ENCODE measurements at regions not wholly inside any gene's neighbourhood (a gene's known extent, or its start where the extent isn't known, plus 50 kb on each side); places are given as distances from the start of the nearest gene placed in this dataset.

- ChIA-PET POLR2A (no interaction called here), CTCF (no interaction called here)
- no peak for DNase-seq
- peaks cover 0 to 6% (median 0%) of the 10 kb centered on the region in 5 experiments for H3K9me3 ChIP-seq (ENCODE audit: control extremely low read depth in 1 of 5, control insufficient read depth in 4 of 5, insufficient read depth in 2 of 5, low read depth in 1 of 5, low read length in 4 of 5)
- no peak overlapping the region for H3K27ac ChIP-seq (ENCODE audit: insufficient read depth in 1 of 2, low read depth in 1 of 2, low read length in 2 of 2, poor library complexity in 1 of 2, severe bottlenecking in 2 of 2)
- H3K36me3 ChIP-seq (ENCODE audit: control insufficient read depth in 4 of 4, insufficient read depth in 4 of 4, low read length in 3 of 4) = no peaks in the 10 kb centered on the region
- WGBS (ENCODE audit: insufficient coverage) = 100% methylated on average over 2 of the region's 6 CpGs
- no peak overlapping the region for H3K4me3 ChIP-seq (ENCODE audit: control insufficient read depth in 1 of 7, extremely low read depth in 1 of 7, insufficient read depth in 4 of 7, low read depth in 2 of 7, low read length in 6 of 7)
- no peaks in the 10 kb centered on the region for H3K27me3 ChIP-seq (replicated peaks in 2 of 5; ENCODE audit: control insufficient read depth in 4 of 5, insufficient read depth in 5 of 5, low read length in 4 of 5)
- no peaks in the 10 kb centered on the region for H3K4me1 ChIP-seq (ENCODE audit: control extremely low read depth in 1 of 4, control insufficient read depth in 4 of 4, insufficient read depth in 4 of 4, low read length in 3 of 4)
These were observed 292.0 kb upstream of the JARID2 start for GRCh38 chr6:14953836-14954235.

- CTCF ChIA-PET = interaction anchor here (0.6 kb wide), 1 partner anchor 1813 kb away, joined by 4 read pairs; no protein-coding TSS in a partner anchor
- POLR2A ChIA-PET = no interaction called here
- peaks cover 0 to 6% (median 0%) of the 10 kb centered on the region in 5 experiments for H3K9me3 ChIP-seq (ENCODE audit: control extremely low read depth in 1 of 5, control insufficient read depth in 4 of 5, insufficient read depth in 2 of 5, low read depth in 1 of 5, low read length in 4 of 5)
These were observed 288.4 kb upstream of the JARID2 start for GRCh38 chr6:14957355-14958059.

GRCh38 chr6:14959324-14959885 lies 286.5 kb upstream of the JARID2 start:
- Histone ChIP-seq H3K36me3 (ENCODE audit: control insufficient read depth in 4 of 4, insufficient read depth in 4 of 4, low read length in 3 of 4) (no peaks in the 10 kb centered on the region), H3K27ac (ENCODE audit: insufficient read depth in 1 of 2, low read depth in 1 of 2, low read length in 2 of 2, poor library complexity in 1 of 2, severe bottlenecking in 2 of 2) (no peak overlapping the region), H3K4me3 (ENCODE audit: control insufficient read depth in 1 of 7, extremely low read depth in 1 of 7, insufficient read depth in 4 of 7, low read depth in 2 of 7, low read length in 6 of 7) (no peak overlapping the region), H3K9me3 (ENCODE audit: control extremely low read depth in 1 of 5, control insufficient read depth in 4 of 5, insufficient read depth in 2 of 5, low read depth in 1 of 5, low read length in 4 of 5) (peaks cover 0 to 6% (median 0%) of the 10 kb centered on the region in 5 experiments), H3K27me3 (replicated peaks in 2 of 5; ENCODE audit: control insufficient read depth in 4 of 5, insufficient read depth in 5 of 5, low read length in 4 of 5) (no peaks in the 10 kb centered on the region), H3K4me1 (ENCODE audit: control extremely low read depth in 1 of 4, control insufficient read depth in 4 of 4, insufficient read depth in 4 of 4, low read length in 3 of 4) (no peaks in the 10 kb centered on the region)
- ChIA-PET CTCF (interaction anchor here (0.7 kb wide), 1 partner anchor 100 kb away, joined by 4 read pairs; no protein-coding TSS in a partner anchor), POLR2A (no interaction called here)
- WGBS (ENCODE audit: insufficient coverage) = 80% methylated on average over 2 of the region's 6 CpGs
- DNase-seq = no peak

More at GRCh38 chr6:14957355-14958059, 288.4 kb upstream of the JARID2 start:
- no peak overlapping the region for H3K27ac ChIP-seq (ENCODE audit: insufficient read depth in 1 of 2, low read depth in 1 of 2, low read length in 2 of 2, poor library complexity in 1 of 2, severe bottlenecking in 2 of 2)
- H3K27me3 ChIP-seq (replicated peaks in 2 of 5; ENCODE audit: control insufficient read depth in 4 of 5, insufficient read depth in 5 of 5, low read length in 4 of 5) = no peaks in the 10 kb centered on the region
- no peak for DNase-seq
- H3K4me1 ChIP-seq (ENCODE audit: control extremely low read depth in 1 of 4, control insufficient read depth in 4 of 4, insufficient read depth in 4 of 4, low read length in 3 of 4) = no peaks in the 10 kb centered on the region
- 90% methylated on average over 3 of the region's 7 CpGs for WGBS (ENCODE audit: insufficient coverage)
- no peaks in the 10 kb centered on the region for H3K36me3 ChIP-seq (ENCODE audit: control insufficient read depth in 4 of 4, insufficient read depth in 4 of 4, low read length in 3 of 4)
- no peak overlapping the region for H3K4me3 ChIP-seq (ENCODE audit: control insufficient read depth in 1 of 7, extremely low read depth in 1 of 7, insufficient read depth in 4 of 7, low read depth in 2 of 7, low read length in 6 of 7)

- Histone ChIP-seq H3K4me3 (ENCODE audit: control insufficient read depth in 1 of 7, extremely low read depth in 1 of 7, insufficient read depth in 4 of 7, low read depth in 2 of 7, low read length in 6 of 7) (no peak overlapping the region), H3K27ac (ENCODE audit: insufficient read depth in 1 of 2, low read depth in 1 of 2, low read length in 2 of 2, poor library complexity in 1 of 2, severe bottlenecking in 2 of 2) (no peak overlapping the region), H3K27me3 (replicated peaks in 2 of 5; ENCODE audit: control insufficient read depth in 4 of 5, insufficient read depth in 5 of 5, low read length in 4 of 5) (no peaks in the 10 kb centered on the region), H3K4me1 (ENCODE audit: control extremely low read depth in 1 of 4, control insufficient read depth in 4 of 4, insufficient read depth in 4 of 4, low read length in 3 of 4) (no peaks in the 10 kb centered on the region), H3K9me3 (ENCODE audit: control extremely low read depth in 1 of 5, control insufficient read depth in 4 of 5, insufficient read depth in 2 of 5, low read depth in 1 of 5, low read length in 4 of 5) (peaks cover 0 to 12% (median 0%) of the 10 kb centered on the region in 5 experiments), H3K36me3 (ENCODE audit: control insufficient read depth in 4 of 4, insufficient read depth in 4 of 4, low read length in 3 of 4) (no peaks in the 10 kb centered on the region)
- no peak for DNase-seq
- CTCF ChIA-PET = interaction anchor here (1.0 to 1.2 kb wide), 2 partner anchors 11 to 102 kb away, joined by 3 read pairs; no protein-coding TSS in a partner anchor
- POLR2A ChIA-PET = no interaction called here
- 85% methylated on average over 9 of the region's 11 CpGs for WGBS (ENCODE audit: insufficient coverage)
These were observed 281.2 kb upstream of the JARID2 start for GRCh38 chr6:14964556-14965270.

DNA sequence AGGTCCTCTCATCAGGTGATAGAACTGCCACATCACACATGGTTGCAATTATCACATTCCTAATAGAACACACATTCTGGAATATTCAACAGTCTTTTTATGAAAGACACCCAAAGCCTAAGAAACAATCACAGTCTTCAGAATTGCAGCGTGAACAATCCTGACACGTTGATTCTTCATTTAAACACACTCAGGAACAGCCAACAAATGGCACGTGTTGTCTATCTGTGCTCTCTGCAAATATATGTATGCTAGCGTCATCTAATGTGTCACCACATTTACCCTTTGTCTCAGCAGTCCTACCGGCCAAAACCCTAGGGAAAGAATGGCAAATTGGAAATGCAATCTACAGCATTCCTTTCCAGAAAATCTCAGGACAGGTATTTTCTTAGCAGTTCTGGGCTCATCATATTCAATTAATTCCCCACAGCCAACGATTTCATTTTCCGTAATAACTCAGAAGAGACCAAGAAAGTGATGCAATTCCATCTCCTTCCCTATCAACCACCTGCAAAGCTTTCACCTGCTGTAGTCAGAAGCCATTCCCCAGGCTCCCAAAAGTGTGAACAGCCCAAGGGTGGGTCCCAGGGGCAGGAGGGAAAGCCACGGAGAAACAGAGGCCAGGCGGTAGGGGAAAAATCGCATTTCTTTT lies 280.3 kb upstream of the JARID2 start:
- Histone ChIP-seq H3K4me3 (ENCODE audit: control insufficient read depth in 1 of 7, extremely low read depth in 1 of 7, insufficient read depth in 4 of 7, low read depth in 2 of 7, low read length in 6 of 7) (no peak overlapping the region), H3K9me3 (ENCODE audit: control extremely low read depth in 1 of 5, control insufficient read depth in 4 of 5, insufficient read depth in 2 of 5, low read depth in 1 of 5, low read length in 4 of 5) (peaks cover 0 to 12% (median 0%) of the 10 kb centered on the region in 5 experiments), H3K27me3 (replicated peaks in 2 of 5; ENCODE audit: control insufficient read depth in 4 of 5, insufficient read depth in 5 of 5, low read length in 4 of 5) (no peaks in the 10 kb centered on the region), H3K27ac (ENCODE audit: insufficient read depth in 1 of 2, low read depth in 1 of 2, low read length in 2 of 2, poor library complexity in 1 of 2, severe bottlenecking in 2 of 2) (no peak overlapping the region), H3K4me1 (ENCODE audit: control extremely low read depth in 1 of 4, control insufficient read depth in 4 of 4, insufficient read depth in 4 of 4, low read length in 3 of 4) (no peaks in the 10 kb centered on the region), H3K36me3 (ENCODE audit: control insufficient read depth in 4 of 4, insufficient read depth in 4 of 4, low read length in 3 of 4) (no peaks in the 10 kb centered on the region)
- WGBS (ENCODE audit: insufficient coverage) = 100% methylated on average over 7 of the region's 10 CpGs
- ChIA-PET CTCF (interaction anchor here (1.2 kb wide), 1 partner anchor 10 kb away, joined by 3 read pairs; no protein-coding TSS in a partner anchor), POLR2A (no interaction called here)
- DNase-seq = no peak

GRCh38 chr6:14966096-14966905 lies 279.6 kb upstream of the JARID2 start:
- no peak for DNase-seq
- Histone ChIP-seq H3K27ac (ENCODE audit: insufficient read depth in 1 of 2, low read depth in 1 of 2, low read length in 2 of 2, poor library complexity in 1 of 2, severe bottlenecking in 2 of 2) (no peak overlapping the region), H3K36me3 (ENCODE audit: control insufficient read depth in 4 of 4, insufficient read depth in 4 of 4, low read length in 3 of 4) (no peaks in the 10 kb centered on the region), H3K4me3 (ENCODE audit: control insufficient read depth in 1 of 7, extremely low read depth in 1 of 7, insufficient read depth in 4 of 7, low read depth in 2 of 7, low read length in 6 of 7) (no peak overlapping the region), H3K27me3 (replicated peaks in 2 of 5; ENCODE audit: control insufficient read depth in 4 of 5, insufficient read depth in 5 of 5, low read length in 4 of 5) (no peaks in the 10 kb centered on the region), H3K9me3 (ENCODE audit: control extremely low read depth in 1 of 5, control insufficient read depth in 4 of 5, insufficient read depth in 2 of 5, low read depth in 1 of 5, low read length in 4 of 5) (peaks cover 0 to 12% (median 0%) of the 10 kb centered on the region in 5 experiments), H3K4me1 (ENCODE audit: control extremely low read depth in 1 of 4, control insufficient read depth in 4 of 4, insufficient read depth in 4 of 4, low read length in 3 of 4) (no peaks in the 10 kb centered on the region)
- ChIA-PET CTCF (no interaction called here), POLR2A (no interaction called here)
- WGBS (ENCODE audit: insufficient coverage) = 94% methylated on average over 6 of the region's 8 CpGs

Measured in common myeloid progenitor, CD34-positive (primary cell).